Nucleus accumbens (tissue), 56 donors: ENCODE measurements at regions not wholly inside any gene's neighbourhood (a gene's known extent, or its start where the extent isn't known, plus 50 kb on each side); places are given as distances from the start of the nearest gene placed in this dataset.
"Not testable (repeated sequence)": the region's sequence is repeated elsewhere in the genome, so short reads cannot be mapped to it uniquely, and the experiment has no call there.

Experiments used
- DNase-seq, 56 donors: peaks; one replicate each; lab custom pipeline; 2025; lab: John Stamatoyannopoulos, UW

GRCh38 chr2:136298631-136299030 lies 180.7 kb upstream of the CXCR4 start:
- DNase-seq, result no peak

GRCh38 chr2:136297994-136298393 lies 180.0 kb upstream of the CXCR4 start:
- DNase-seq, result no peak

GRCh38 chr2:136297312-136297711 lies 179.4 kb upstream of the CXCR4 start:
- no peak for DNase-seq

- DNase-seq, result no peak
Measured at GRCh38 chr2:136295168-136295567, 177.2 kb upstream of the CXCR4 start.

- no peak for DNase-seq
Measured at GRCh38 chr2:136291871-136292270, 173.9 kb upstream of the CXCR4 start.

GRCh38 chr2:136290326-136290725 lies 172.4 kb upstream of the CXCR4 start:
- no peak for DNase-seq

GRCh38 chr2:136288249-136288648 lies 170.3 kb upstream of the CXCR4 start:
- DNase-seq, result no peak

- no peak for DNase-seq
Measured at GRCh38 chr2:136286423-136286822, 168.5 kb upstream of the CXCR4 start.

GRCh38 chr2:136284226-136285119 lies 166.5 kb upstream of the CXCR4 start:
- DNase-seq, result no peak

- no peak for DNase-seq
Measured at GRCh38 chr2:136282251-136282650, 164.3 kb upstream of the CXCR4 start.

- no peak for DNase-seq
Measured at GRCh38 chr2:136281281-136282114, 163.5 kb upstream of the CXCR4 start.

GRCh38 chr2:136266346-136266745 lies 148.4 kb upstream of the CXCR4 start:
- DNase-seq, result not testable (repeated sequence)

- DNase-seq, result no peak
Measured at GRCh38 chr2:136259551-136259950, 141.6 kb upstream of the CXCR4 start.

GRCh38 chr2:136257893-136258292 lies 139.9 kb upstream of the CXCR4 start:
- DNase-seq, result no peak

- no peak for DNase-seq
Measured at GRCh38 chr2:136255648-136256461, 137.9 kb upstream of the CXCR4 start.

- no peak for DNase-seq
Measured at GRCh38 chr2:136255127-136255526, 137.2 kb upstream of the CXCR4 start.

- no peak for DNase-seq
Measured at GRCh38 chr2:136254681-136255080, 136.7 kb upstream of the CXCR4 start.

GRCh38 chr2:136253288-136254004 lies 135.5 kb upstream of the CXCR4 start:
- DNase-seq, result peak in 6 of 56 donors; percentile 7 to 39 (median 20)

- DNase-seq, result no peak
Measured at GRCh38 chr2:136251885-136252585, 134.1 kb upstream of the CXCR4 start.
